ENCODE measurements at regions not wholly inside any gene's neighbourhood (a gene's known extent, or its start where the extent isn't known, plus 50 kb on each side); places are given as distances from the start of the nearest gene placed in this dataset.
"Not testable (repeated sequence)": the region's sequence is repeated elsewhere in the genome, so short reads cannot be mapped to it uniquely, and the experiment has no call there.

DNA sequence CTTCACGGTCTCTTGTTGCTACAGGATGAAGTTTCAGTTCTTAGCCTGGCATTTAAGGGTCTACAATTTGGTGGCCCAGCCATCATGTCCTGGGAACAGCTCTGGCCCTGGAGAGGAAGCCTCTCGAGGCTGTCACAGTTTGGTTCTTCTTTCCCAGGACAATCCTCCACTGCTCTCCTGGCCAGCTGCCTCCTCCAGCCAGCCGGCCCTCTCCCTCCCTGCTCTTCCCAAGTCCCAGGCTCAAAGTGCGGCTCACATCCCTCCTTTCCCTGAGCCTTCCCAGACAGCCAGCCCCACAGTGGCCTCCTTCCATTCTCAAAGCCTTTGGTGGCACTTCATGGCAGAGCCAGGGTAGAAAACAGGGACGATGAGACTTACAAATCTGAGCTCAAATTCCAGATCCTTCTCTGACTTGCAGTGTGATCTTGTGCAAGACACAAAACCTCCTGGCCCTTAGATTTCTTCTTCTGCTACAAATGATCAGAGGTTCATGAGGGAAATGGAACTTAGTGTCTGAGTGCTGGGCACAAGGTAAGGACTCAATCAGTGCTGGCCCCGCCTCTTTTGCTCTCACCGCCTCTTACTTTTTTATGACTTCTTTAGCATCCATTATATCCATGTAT is 223.8 kb upstream of the ECI2 start:
- no peak for TF ChIP-seq CTCF (IDR thresholded peaks at IDR 0.05; ENCODE audit: insufficient read depth, missing control alignments)
- DNase-seq (ENCODE audit: insufficient read length, low spot score) (no peak), FAIRE-seq (no peak)

GRCh38 chr6:4358414-4359107 is 223.2 kb upstream of the ECI2 start:
- FAIRE-seq (no peak), DNase-seq (ENCODE audit: insufficient read length, low spot score) (no peak)

GRCh38 chr6:4357660-4358152 is 222.3 kb upstream of the ECI2 start:
- FAIRE-seq; DNase-seq (ENCODE audit: insufficient read length, low spot score): not testable (repeated sequence)

More at GRCh38 chr6:4358414-4359107, 223.2 kb upstream of the ECI2 start:
- no peak for TF ChIP-seq CTCF (IDR thresholded peaks at IDR 0.05; ENCODE audit: insufficient read depth, missing control alignments)

- FAIRE-seq (no peak), DNase-seq (ENCODE audit: insufficient read length, low spot score) (no peak)
- TF ChIP-seq CTCF (IDR thresholded peaks at IDR 0.05; ENCODE audit: insufficient read depth, missing control alignments), result no peak
These were observed 221.7 kb upstream of the ECI2 start for GRCh38 chr6:4356899-4357659.

- no peak for FAIRE-seq
These were observed 219.9 kb upstream of the ECI2 start for GRCh38 chr6:4355241-4355640.

DNA sequence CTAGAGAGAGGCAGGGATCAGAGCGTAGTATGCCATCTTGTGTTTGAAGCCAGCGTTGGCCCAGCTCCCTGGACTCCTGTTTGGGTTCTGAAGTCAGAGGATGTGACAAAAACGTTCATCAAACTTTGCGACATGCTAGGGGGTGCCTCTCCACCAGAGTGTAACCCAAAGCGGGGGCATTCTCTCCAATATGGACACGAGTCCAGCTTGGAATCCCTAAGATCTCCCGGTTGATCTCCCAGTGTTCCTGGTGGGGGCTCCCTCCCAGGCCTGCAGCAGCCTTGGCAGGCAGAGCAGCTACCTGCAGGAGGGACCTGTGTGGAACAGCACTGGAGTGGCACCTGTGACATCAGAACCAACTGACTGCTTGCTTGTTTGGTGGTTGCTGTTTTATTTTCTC is 218.8 kb upstream of the ECI2 start:
- FAIRE-seq, result no peak

More at GRCh38 chr6:4355241-4355640, 219.9 kb upstream of the ECI2 start:
- no peak for TF ChIP-seq CTCF (IDR thresholded peaks at IDR 0.05; ENCODE audit: insufficient read depth, missing control alignments)
- DNase-seq (ENCODE audit: insufficient read length, low spot score), result no peak

More for the DNA sequence above, 218.8 kb upstream of the ECI2 start:
- no peak for TF ChIP-seq CTCF (IDR thresholded peaks at IDR 0.05; ENCODE audit: insufficient read depth, missing control alignments)
- no peak for DNase-seq (ENCODE audit: insufficient read length, low spot score)

Measured in D721Med (cell line).